K562 (cell line): ENCODE measurements at regions not wholly inside any gene's neighbourhood (a gene's known extent, or its start where the extent isn't known, plus 50 kb on each side); places are given as distances from the start of the nearest gene placed in this dataset.

Experiments used
- BRD9 ChIP-seq: fragments of 450-650 bp; IDR thresholded peaks from 2 replicates; pipeline ENCODE4 v1.6.1; 2018; ENCODE audit warnings: low read depth; ENCODE audit not compliant: partially characterized antibody
- CCNT2 ChIP-seq: IDR thresholded peaks from 2 replicates; pipeline ENCODE4 v1.6.1; 2011; ENCODE audit warnings: borderline replicate concordance, low read depth, mild to moderate bottlenecking, moderate library complexity, mixed read lengths, low read length; ENCODE audit not compliant: insufficient read length; ENCODE audit errors: extremely low read depth
- CREB3L1 ChIP-seq: fragments of 450-650 bp; IDR thresholded peaks from 2 replicates; pipeline ENCODE4 v1.6.1; 2014; ENCODE audit warnings: low read depth, mild to moderate bottlenecking, moderate library complexity, borderline replicate concordance
- ELF2 ChIP-seq: fragments of 250-450 bp; sonication (Bioruptor Pico); IDR thresholded peaks from 2 replicates; pipeline ENCODE4 v1.5.0; 2021; ENCODE audit warnings: mild to moderate bottlenecking
- ELK3 ChIP-seq: fragments of 450-650 bp; formaldehyde crosslinking; IDR thresholded peaks from 2 replicates; pipeline ENCODE4 v1.4.0; 2020; ENCODE audit warnings: mild to moderate bottlenecking
- HEY1 ChIP-seq: fragments of 250-450 bp; sonication (Bioruptor Pico); IDR thresholded peaks from 2 replicates; pipeline ENCODE4 v1.5.0; 2020; ENCODE audit warnings: mild to moderate bottlenecking, moderate library complexity, borderline replicate concordance
- HIVEP1 ChIP-seq: fragments of 250-450 bp; sonication (Bioruptor Pico); IDR thresholded peaks from 2 replicates; pipeline ENCODE4 v1.4.0; 2020; ENCODE audit warnings: mild to moderate bottlenecking
- NUFIP1 ChIP-seq: fragments of 450-650 bp; IDR thresholded peaks from 2 replicates; pipeline ENCODE4 v1.6.1; 2018; ENCODE audit not compliant: partially characterized antibody
- RUNX1 ChIP-seq: sonication (generic); IDR thresholded peaks from 2 replicates; pipeline ENCODE4 v1.6.1; 2016; ENCODE audit warnings: antibody characterized with exemption, low read depth
- SMAD4 ChIP-seq: fragments of 250-450 bp; sonication (Bioruptor Pico); conservative IDR thresholded peaks from 2 replicates; pipeline ENCODE4 v1.8.0; 2021; ENCODE audit warnings: inconsistent platforms, mild to moderate bottlenecking, moderate library complexity
- TCF7 ChIP-seq: sonication (generic); IDR thresholded peaks from 2 replicates; pipeline ENCODE4 v1.6.1; 2016; ENCODE audit warnings: antibody characterized with exemption, borderline replicate concordance
- ZNF764 ChIP-seq: fragments of 250-450 bp; sonication (Bioruptor Pico); IDR thresholded peaks from 2 replicates; pipeline ENCODE4 v1.4.0; 2020; ENCODE audit warnings: low read depth, mild to moderate bottlenecking, moderate library complexity

- TF ChIP-seq CREB3L1 (no peak), ZNF764 (CRISPR knock-in tag) (no peak), HIVEP1 (CRISPR knock-in tag) (no peak), SMAD4 (CRISPR knock-in tag) (no peak), CCNT2 (no peak), ELF2 (no peak), BRD9 (no peak), TCF7 (no peak), HEY1 (CRISPR knock-in tag) (no peak), RUNX1 (no peak), NUFIP1 (no peak), ELK3 (no peak)
Measured at GRCh38 chr4:160872491-160872890, 1291.3 kb downstream of the FSTL5 start (continued).
